NCI-H526 (cell line): ENCODE measurements at regions not wholly inside any gene's neighbourhood (a gene's known extent, or its start where the extent isn't known, plus 50 kb on each side); places are given as distances from the start of the nearest gene placed in this dataset.

Experiments used
- DNase-seq, 2 experiments: peaks; one replicate each; lab custom pipeline; 2025; lab: John Stamatoyannopoulos, UW

GRCh38 chr12:23185346-23185745 is 560.4 kb downstream of the ETNK1 start:
- no peak for DNase-seq

- DNase-seq: no peak
These were observed 562.0 kb downstream of the ETNK1 start for GRCh38 chr12:23186950-23187349.

GRCh38 chr12:23193552-23193951 is 568.6 kb downstream of the ETNK1 start:
- DNase-seq: no peak

GRCh38 chr12:23197266-23197665 is 572.3 kb downstream of the ETNK1 start:
- DNase-seq: no peak

GRCh38 chr12:23202728-23203127 is 577.8 kb downstream of the ETNK1 start:
- DNase-seq: no peak

- peak; percentile 58 to 73 for DNase-seq
These were observed 580.2 kb downstream of the ETNK1 start for GRCh38 chr12:23204933-23205778.

GRCh38 chr12:23209793-23210192 is 584.8 kb downstream of the ETNK1 start:
- no peak for DNase-seq

GRCh38 chr12:23210573-23210972 is 585.6 kb downstream of the ETNK1 start:
- no peak for DNase-seq

- peak; percentile 22 to 45 for DNase-seq
These were observed 586.7 kb downstream of the ETNK1 start for GRCh38 chr12:23211384-23212320.

- DNase-seq: peak in 1 of 2 experiments; percentile 4
These were observed 592.2 kb downstream of the ETNK1 start for GRCh38 chr12:23217158-23217557.

- no peak for DNase-seq
These were observed 592.7 kb downstream of the ETNK1 start for GRCh38 chr12:23217667-23218066.

- peak in 1 of 2 experiments; percentile 27 for DNase-seq
These were observed 596.1 kb downstream of the ETNK1 start for GRCh38 chr12:23221066-23221465.

- no peak for DNase-seq
These were observed 597.0 kb downstream of the ETNK1 start for GRCh38 chr12:23221926-23222325.

GRCh38 chr12:23222801-23223200 is 597.8 kb downstream of the ETNK1 start:
- no peak for DNase-seq

- DNase-seq: no peak
These were observed 603.1 kb downstream of the ETNK1 start for GRCh38 chr12:23228101-23228500.

GRCh38 chr12:23230899-23231298 is 605.9 kb downstream of the ETNK1 start:
- DNase-seq: no peak

- DNase-seq: peak in 1 of 2 experiments; percentile 49
These were observed 611.3 kb downstream of the ETNK1 start for GRCh38 chr12:23236066-23236780.

GRCh38 chr12:23236811-23237210 is 611.8 kb downstream of the ETNK1 start:
- no peak for DNase-seq

GRCh38 chr12:23238190-23238589 is 613.2 kb downstream of the ETNK1 start:
- DNase-seq: no peak

GRCh38 chr12:23238957-23239356 is 614.0 kb downstream of the ETNK1 start:
- DNase-seq: no peak

GRCh38 chr12:23245186-23245585 is 620.2 kb downstream of the ETNK1 start:
- DNase-seq: no peak

GRCh38 chr12:23253191-23253590 is 628.2 kb downstream of the ETNK1 start:
- DNase-seq: no peak
